ENCODE measurements at regions not wholly inside any gene's neighbourhood (a gene's known extent, or its start where the extent isn't known, plus 50 kb on each side); places are given as distances from the start of the nearest gene placed in this dataset.

GRCh38 chr10:36692759-36693158, 432.6 kb upstream of the ANKRD30A start:
- TF ChIP-seq POLR2AphosphoS5 (IDR thresholded peaks at IDR 0.05) (no peak), CTCF (IDR thresholded peaks at IDR 0.05) (no peak)
